ENCODE measurements at regions not wholly inside any gene's neighbourhood (a gene's known extent, or its start where the extent isn't known, plus 50 kb on each side); places are given as distances from the start of the nearest gene placed in this dataset.

DNA sequence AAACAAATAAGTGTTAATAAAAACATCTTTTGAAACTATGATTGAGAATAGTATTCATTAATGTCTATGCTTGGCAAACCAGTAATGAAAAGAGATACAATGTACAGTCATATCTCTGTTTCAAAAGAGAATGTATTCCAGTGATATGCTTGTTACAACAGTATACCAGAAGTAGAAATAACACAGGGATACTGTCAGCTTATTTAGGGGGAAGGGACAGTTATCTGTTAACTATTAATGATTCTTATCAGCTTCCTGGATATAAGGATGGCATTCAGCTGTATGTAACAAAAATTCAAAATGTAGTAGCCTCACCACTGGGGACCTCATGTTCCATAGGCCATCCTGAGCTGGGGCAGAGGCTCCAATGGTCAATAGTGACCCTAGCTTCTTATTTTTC, 103.8 kb upstream of the TBX18 start:
- in situ Hi-C loops (cut with MboI; ENCODE audit: low sequenced_read_pairs) (no loop called here), intact Hi-C loops (cut with micrococcal nuclease) (no loop called here), dilution Hi-C loops (cut with HindIII; ENCODE audit: low sequenced_read_pairs, unreplicated experiment) (no loop called here)
- Histone ChIP-seq H3K9ac (ENCODE audit: low read depth, low read length) (no peak overlapping the region), H3K4me2 (ENCODE audit: low read depth, low read length) (no peak overlapping the region), H2AK9ac (replicated peaks; ENCODE audit: low read depth, low read length, poor library complexity) (no peak overlapping the region), H2BK5ac (ENCODE audit: low read depth, low read length, poor library complexity, severe bottlenecking) (no peak overlapping the region), H3K4me3 (ENCODE audit: insufficient read depth, low read depth, low read length) (no peak overlapping the region), H3K4ac (ENCODE audit: low read depth, low read length) (no peak overlapping the region), H2BK20ac (ENCODE audit: low read depth, low read length) (no peak overlapping the region), H3K18ac (ENCODE audit: low read depth, low read length) (no peak overlapping the region), H2AK5ac (ENCODE audit: low read depth, low read length) (no peak overlapping the region), H2AFZ (replicated peaks; ENCODE audit: low read length, poor library complexity) (no peak overlapping the region), H2BK15ac (ENCODE audit: low read depth, low read length) (no peak overlapping the region), H4K20me1 (ENCODE audit: insufficient read depth, low read length) (no peaks in the 10 kb centered on the region), H3K36me3 (ENCODE audit: control insufficient read depth, insufficient read depth, low read length) (no peaks in the 10 kb centered on the region), H3K27me3 (ENCODE audit: control insufficient read depth, insufficient read depth, low read length) (no peaks in the 10 kb centered on the region), H4K8ac (ENCODE audit: low read depth in 2 of 2, low read length in 2 of 2) (no peak overlapping the region), H4K91ac (ENCODE audit: insufficient read depth, low read depth, low read length) (no peak overlapping the region), H4K5ac (ENCODE audit: low read depth, low read length) (no peak overlapping the region), H3K27ac (ENCODE audit: insufficient read depth, low read length) (no peak overlapping the region), H3K23ac (ENCODE audit: low read depth, low read length) (no peak overlapping the region), H3K14ac (replicated peaks; ENCODE audit: low read depth, low read length) (no peak overlapping the region), H2BK120ac (ENCODE audit: low read depth, low read length) (no peak overlapping the region), H3K4me1 (ENCODE audit: control insufficient read depth, insufficient read depth, low read length) (no peaks in the 10 kb centered on the region), H3K9me1 (ENCODE audit: insufficient read depth, low read length) (no peaks in the 10 kb centered on the region), H3K79me1 (ENCODE audit: low read depth in 1 of 2, low read length in 2 of 2) (no peaks in the 10 kb centered on the region), H3K56ac (ENCODE audit: extremely low read depth, insufficient read depth, low read length) (no peak overlapping the region), H3K9me3 (ENCODE audit: control insufficient read depth, insufficient read depth, low read length) (no peaks in the 10 kb centered on the region)
- no peak for TF ChIP-seq MXI1 (IDR thresholded peaks at IDR 0.05; ENCODE audit: borderline replicate concordance, low read depth, low read length)
- TF ChIP-seq MAZ (IDR thresholded peaks at IDR 0.05; ENCODE audit: borderline replicate concordance, low read depth, low read length) = no peak
- no peak for TF ChIP-seq CEBPB (IDR thresholded peaks at IDR 0.05; ENCODE audit: low read depth, low read length)
- no peak for TF ChIP-seq SMC3 (IDR thresholded peaks at IDR 0.05; ENCODE audit: low read depth, low read length)
- no peak for TF ChIP-seq MAFK (IDR thresholded peaks at IDR 0.05; ENCODE audit: low read depth, low read length)
- no peak for TF ChIP-seq RCOR1 (IDR thresholded peaks at IDR 0.05; ENCODE audit: insufficient replicate concordance, low read length)
- TF ChIP-seq, protein P1, sequence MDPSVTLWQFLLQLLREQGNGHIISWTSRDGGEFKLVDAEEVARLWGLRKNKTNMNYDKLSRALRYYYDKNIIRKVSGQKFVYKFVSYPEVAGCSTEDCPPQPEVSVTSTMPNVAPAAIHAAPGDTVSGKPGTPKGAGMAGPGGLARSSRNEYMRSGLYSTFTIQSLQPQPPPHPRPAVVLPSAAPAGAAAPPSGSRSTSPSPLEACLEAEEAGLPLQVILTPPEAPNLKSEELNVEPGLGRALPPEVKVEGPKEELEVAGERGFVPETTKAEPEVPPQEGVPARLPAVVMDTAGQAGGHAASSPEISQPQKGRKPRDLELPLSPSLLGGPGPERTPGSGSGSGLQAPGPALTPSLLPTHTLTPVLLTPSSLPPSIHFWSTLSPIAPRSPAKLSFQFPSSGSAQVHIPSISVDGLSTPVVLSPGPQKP (IDR thresholded peaks at IDR 0.05; ENCODE audit: borderline replicate concordance, low read depth, low read length) = no peak
- TF ChIP-seq, protein P2, sequence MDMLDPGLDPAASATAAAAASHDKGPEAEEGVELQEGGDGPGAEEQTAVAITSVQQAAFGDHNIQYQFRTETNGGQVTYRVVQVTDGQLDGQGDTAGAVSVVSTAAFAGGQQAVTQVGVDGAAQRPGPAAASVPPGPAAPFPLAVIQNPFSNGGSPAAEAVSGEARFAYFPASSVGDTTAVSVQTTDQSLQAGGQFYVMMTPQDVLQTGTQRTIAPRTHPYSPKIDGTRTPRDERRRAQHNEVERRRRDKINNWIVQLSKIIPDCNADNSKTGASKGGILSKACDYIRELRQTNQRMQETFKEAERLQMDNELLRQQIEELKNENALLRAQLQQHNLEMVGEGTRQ (IDR thresholded peaks at IDR 0.05; ENCODE audit: low read depth, low read length) = no peak
- no peak for TF ChIP-seq NFE2L2 (IDR thresholded peaks at IDR 0.05; ENCODE audit: low read depth, low read length)
- ATAC-seq (ENCODE audit: low read depth) (no peak), DNase-seq (no peak)
- POLR2A ChIA-PET (ENCODE audit: unreplicated experiment) = no interaction called here
- BruUV-seq (replicated peaks) = no TSS peak
- CTCF ChIA-PET = no interaction called here

Measured in IMR-90 (cell line).